Esophagus muscularis mucosa (tissue), 3 donors: ENCODE measurements at regions not wholly inside any gene's neighbourhood (a gene's known extent, or its start where the extent isn't known, plus 50 kb on each side); places are given as distances from the start of the nearest gene placed in this dataset.

Experiments
- POLR2A ChIP-seq: fragments of 450-650 bp; IDR thresholded peaks from one replicate; pipeline ENCODE4 v1.6.1; 2017; ENCODE audit warnings: antibody characterized with exemption, moderate library complexity, mild to moderate bottlenecking, low read depth
- TF ChIP-seq, protein P1 (sequence below), 3 experiments: fragments of 200-600 bp in 2 of 3; fragments of 450-650 bp in 1 of 3; sonication (generic) in 2 of 3; IDR thresholded peaks; one replicate each; pipeline ENCODE4 v1.5.1; 2017 to 2019; ENCODE audit warnings: antibody characterized with exemption in 3 of 3, mild to moderate bottlenecking in 2 of 3, moderate library complexity in 1 of 3

GRCh38 chr18:14942275-14942674 lies 194.3 kb downstream of the ANKRD30B start:
- TF ChIP-seq, protein P1, sequence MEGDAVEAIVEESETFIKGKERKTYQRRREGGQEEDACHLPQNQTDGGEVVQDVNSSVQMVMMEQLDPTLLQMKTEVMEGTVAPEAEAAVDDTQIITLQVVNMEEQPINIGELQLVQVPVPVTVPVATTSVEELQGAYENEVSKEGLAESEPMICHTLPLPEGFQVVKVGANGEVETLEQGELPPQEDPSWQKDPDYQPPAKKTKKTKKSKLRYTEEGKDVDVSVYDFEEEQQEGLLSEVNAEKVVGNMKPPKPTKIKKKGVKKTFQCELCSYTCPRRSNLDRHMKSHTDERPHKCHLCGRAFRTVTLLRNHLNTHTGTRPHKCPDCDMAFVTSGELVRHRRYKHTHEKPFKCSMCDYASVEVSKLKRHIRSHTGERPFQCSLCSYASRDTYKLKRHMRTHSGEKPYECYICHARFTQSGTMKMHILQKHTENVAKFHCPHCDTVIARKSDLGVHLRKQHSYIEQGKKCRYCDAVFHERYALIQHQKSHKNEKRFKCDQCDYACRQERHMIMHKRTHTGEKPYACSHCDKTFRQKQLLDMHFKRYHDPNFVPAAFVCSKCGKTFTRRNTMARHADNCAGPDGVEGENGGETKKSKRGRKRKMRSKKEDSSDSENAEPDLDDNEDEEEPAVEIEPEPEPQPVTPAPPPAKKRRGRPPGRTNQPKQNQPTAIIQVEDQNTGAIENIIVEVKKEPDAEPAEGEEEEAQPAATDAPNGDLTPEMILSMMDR (IDR thresholded peaks at IDR 0.05) = no peak
- TF ChIP-seq POLR2A = no peak
